H1 (cell line): ENCODE measurements at regions not wholly inside any gene's neighbourhood (a gene's known extent, or its start where the extent isn't known, plus 50 kb on each side); places are given as distances from the start of the nearest gene placed in this dataset.

Experiments
- CTCF ChIA-PET: fragments of 300-600 bp; sonication (Branson Sonifier 250); formaldehyde crosslinking; loops from one replicate; lab custom pipeline; 2021; ENCODE audit not compliant: partially characterized antibody; lab: Charles Lee
- POLR2A ChIA-PET: fragments of 300-600 bp; sonication (Branson Sonifier 250); formaldehyde crosslinking; loops from one replicate; lab custom pipeline; 2021; ENCODE audit warnings: inconsistent platforms; ENCODE audit not compliant: partially characterized antibody; lab: Charles Lee
- DNase-seq, 2 experiments: peaks; one replicate each; pipeline versions ENCODE4 v3.0.0 to v3.0.0-alpha.2; 2010 to 2022; ENCODE audit warnings: low spot score in 2 of 2, low read depth in 1 of 2, mixed read lengths in 1 of 2
- FAIRE-seq: peaks from 2 replicates; lab custom pipeline; 2011; peaks lifted over from hg19 to GRCh38; lab: Jason Lieb, UNC
- H2AFZ ChIP-seq: 2 replicates; pipeline ENCODE4 v1.8.1; 2012; ENCODE audit warnings: low read length, inconsistent platforms
- H2AK5ac ChIP-seq: 2 replicates; pipeline ENCODE4 v1.6.1; 2013; ENCODE audit warnings: low read depth, low read length
- H2BK120ac ChIP-seq: replicated peaks from 2 replicates; pipeline ENCODE3; 2013; ENCODE audit warnings: low read depth, low read length, inconsistent platforms
- H2BK12ac ChIP-seq: 2 replicates; pipeline ENCODE4 v1.6.1; 2013; ENCODE audit warnings: low read depth, low read length
- H2BK15ac ChIP-seq: 2 replicates; pipeline ENCODE4 v1.6.1; 2013; ENCODE audit warnings: low read length
- H2BK20ac ChIP-seq: 2 replicates; pipeline ENCODE4 v1.6.1; 2013; ENCODE audit warnings: low read length
- H2BK5ac ChIP-seq: 2 replicates; pipeline ENCODE4 v1.6.1; 2013; ENCODE audit warnings: low read depth, low read length
- H3K14ac ChIP-seq: 2 replicates; pipeline ENCODE4 v1.6.1; 2013; ENCODE audit warnings: inconsistent platforms; ENCODE audit not compliant: insufficient read length
- H3K18ac ChIP-seq: 2 replicates; pipeline ENCODE4 v1.6.1; 2013; ENCODE audit warnings: low read length; ENCODE audit errors: extremely low read depth
- H3K23ac ChIP-seq: 2 replicates; pipeline ENCODE4 v1.6.1; 2013; ENCODE audit warnings: inconsistent platforms; ENCODE audit not compliant: insufficient read length
- H3K23me2 ChIP-seq: 2 replicates; pipeline ENCODE4 v1.6.1; 2013; ENCODE audit warnings: low read depth, low read length
- H3K27ac ChIP-seq: 2 replicates; pipeline ENCODE4 v1.6.1; 2011; ENCODE audit warnings: low read depth, low read length, inconsistent platforms
- H3K27me3 ChIP-seq, 4 experiments: replicated peaks in 1 of 4; 1 replicate in 1 of 4; 2 replicates in 3 of 4; pipeline versions ENCODE4 v1.6.1 to v1.8.1; 2011 to 2013; ENCODE audit warnings: low read length in 3 of 4, mild to moderate bottlenecking in 3 of 4, inconsistent platforms in 2 of 4, mixed read lengths in 2 of 4, moderate library complexity in 1 of 4; ENCODE audit not compliant: control insufficient read depth in 3 of 4, insufficient read depth in 3 of 4; ENCODE audit errors: extremely low read depth in 1 of 4
- H3K36me3 ChIP-seq, 4 experiments: 2 replicates each; pipeline versions ENCODE4 v1.6.1 to v1.8.1; 2011 to 2013; ENCODE audit warnings: mild to moderate bottlenecking in 4 of 4, low read length in 3 of 4, moderate library complexity in 2 of 4, control low read depth in 1 of 4, inconsistent platforms in 1 of 4; ENCODE audit not compliant: insufficient read depth in 4 of 4, control insufficient read depth in 2 of 4
- H3K4ac ChIP-seq: replicated peaks from 2 replicates; pipeline ENCODE3; 2013; ENCODE audit warnings: low read length, low read depth, mixed read lengths, inconsistent platforms; ENCODE audit not compliant: insufficient read length
- H3K4me1 ChIP-seq, 4 experiments: replicated peaks in 1 of 4; 1 replicate in 1 of 4; 2 replicates in 3 of 4; pipeline versions ENCODE4 v1.6.1 to v1.8.1; 2011 to 2013; ENCODE audit warnings: low read length in 3 of 4, inconsistent platforms in 2 of 4, mixed read lengths in 1 of 4; ENCODE audit not compliant: insufficient read depth in 4 of 4, control insufficient read depth in 3 of 4
- H3K4me2 ChIP-seq, 2 experiments: 2 replicates each; pipeline versions ENCODE4 v1.6.1 to v1.8.1; 2011 to 2013; ENCODE audit warnings: low read depth in 2 of 2, low read length in 2 of 2, control low read depth in 1 of 2, inconsistent platforms in 1 of 2, mild to moderate bottlenecking in 1 of 2; ENCODE audit not compliant: insufficient read depth in 1 of 2
- H3K4me3 ChIP-seq, 4 experiments: fragments of 200-600, 300-600 bp in 1 of 4; sonication (generic), shearing (Covaris generic), sonication (Bioruptor Twin) in 1 of 4; 2 replicates each; pipeline versions ENCODE4 v1.5.1 to v1.8.1; 2011 to 2016; ENCODE audit warnings: low read length in 4 of 4, low read depth in 3 of 4, control low read depth in 2 of 4, inconsistent platforms in 2 of 4, mild to moderate bottlenecking in 2 of 4, mixed read lengths in 1 of 4, moderate library complexity in 1 of 4; ENCODE audit not compliant: insufficient read depth in 2 of 4; ENCODE audit errors: extremely low read depth in 1 of 4
- H3K56ac ChIP-seq: replicated peaks from 2 replicates; pipeline ENCODE3; 2013; ENCODE audit warnings: low read depth, mild to moderate bottlenecking, mixed read lengths, low read length, inconsistent platforms; ENCODE audit not compliant: insufficient read length
- H3K79me1 ChIP-seq: 2 replicates; pipeline ENCODE4 v1.6.1; 2013; ENCODE audit warnings: low read depth, low read length, control low read depth
- H3K79me2 ChIP-seq, 2 experiments: 2 replicates each; pipeline versions ENCODE4 v1.6.1 to v1.8.1; 2012 to 2013; ENCODE audit warnings: low read length in 2 of 2, mild to moderate bottlenecking in 2 of 2, inconsistent platforms in 1 of 2; ENCODE audit not compliant: insufficient read depth in 2 of 2, control insufficient read depth in 1 of 2
- H3K9ac ChIP-seq, 4 experiments: replicated peaks in 1 of 4; 1 replicate in 1 of 4; 2 replicates in 3 of 4; pipeline versions ENCODE4 v1.6.1 to v1.8.1; 2011 to 2013; ENCODE audit warnings: low read depth in 3 of 4, low read length in 3 of 4, control low read depth in 2 of 4, mild to moderate bottlenecking in 2 of 4, moderate library complexity in 2 of 4, inconsistent platforms in 1 of 4; ENCODE audit errors: extremely low read depth in 1 of 4
- H3K9me3 ChIP-seq, 2 experiments: 2 replicates each; pipeline versions ENCODE4 v1.6.1 to v1.8.1; 2012 to 2013; ENCODE audit warnings: mild to moderate bottlenecking in 2 of 2, moderate library complexity in 2 of 2, control low read depth in 1 of 2, inconsistent platforms in 1 of 2, low read depth in 1 of 2, low read length in 1 of 2, mixed read lengths in 1 of 2; ENCODE audit not compliant: insufficient read depth in 2 of 2
- H4K20me1 ChIP-seq, 2 experiments: replicated peaks in 1 of 2; 2 replicates each; pipeline versions ENCODE3 to v1.8.1; 2011 to 2013; ENCODE audit warnings: inconsistent platforms in 2 of 2, low read length in 2 of 2, mild to moderate bottlenecking in 1 of 2; ENCODE audit not compliant: insufficient read depth in 2 of 2, control insufficient read depth in 1 of 2
- H4K5ac ChIP-seq: 2 replicates; pipeline ENCODE4 v1.6.1; 2013; ENCODE audit warnings: low read length, low read depth, mixed read lengths, inconsistent platforms; ENCODE audit not compliant: insufficient read length
- H4K8ac ChIP-seq: 2 replicates; pipeline ENCODE4 v1.8.0; 2013; ENCODE audit warnings: mild to moderate bottlenecking, moderate library complexity, low read length, inconsistent platforms; ENCODE audit not compliant: insufficient read depth; ENCODE audit errors: extremely low read depth
- H4K91ac ChIP-seq: replicated peaks from 2 replicates; pipeline ENCODE3; 2013; ENCODE audit warnings: low read length, mixed read lengths, inconsistent platforms; ENCODE audit not compliant: insufficient read length
- CTBP2 ChIP-seq: IDR thresholded peaks from 2 replicates; pipeline ENCODE4 v1.7.0; 2011; ENCODE audit warnings: borderline replicate concordance, mild to moderate bottlenecking, moderate library complexity, mixed read lengths, low read length; ENCODE audit not compliant: insufficient read depth, insufficient read length
- EGR1 ChIP-seq: IDR thresholded peaks from 2 replicates; pipeline ENCODE4 v1.6.1; 2011; ENCODE audit warnings: low read depth, low read length, borderline replicate concordance
- FOSL1 ChIP-seq: IDR thresholded peaks from 2 replicates; pipeline ENCODE4 v1.6.1; 2011; ENCODE audit warnings: mild to moderate bottlenecking, low read depth, low read length, moderate library complexity; ENCODE audit not compliant: insufficient read depth
- GTF2F1 ChIP-seq: IDR thresholded peaks from 2 replicates; pipeline ENCODE4 v1.6.1; 2012; ENCODE audit warnings: low read depth, low read length, improper control_type of control experiment, borderline replicate concordance
- HDAC6 ChIP-seq: IDR thresholded peaks from one replicate; pipeline ENCODE4 v1.7.1; 2012; ENCODE audit warnings: low read depth, mild to moderate bottlenecking, inconsistent platforms, low read length, moderate library complexity
- JUND ChIP-seq: IDR thresholded peaks from 2 replicates; pipeline ENCODE4 v1.6.1; 2011; ENCODE audit warnings: mild to moderate bottlenecking, improper control_type of control experiment, low read length
- KDM1A ChIP-seq: fragments of 200-600, 300-600 bp; sonication (generic); IDR thresholded peaks from 2 replicates; pipeline ENCODE4 v1.7.1; 2016; ENCODE audit warnings: mild to moderate bottlenecking, low read length, borderline replicate concordance
- RAD21 ChIP-seq, 2 experiments: IDR thresholded peaks in 1 of 2; conservative IDR thresholded peaks in 1 of 2; 2 replicates each; pipeline ENCODE4 v1.6.1; 2011; ENCODE audit warnings: low read depth in 2 of 2, low read length in 2 of 2, improper control_type of control experiment in 1 of 2, inconsistent platforms in 1 of 2, mild to moderate bottlenecking in 1 of 2, moderate library complexity in 1 of 2
- RBBP5 ChIP-seq: IDR thresholded peaks from 2 replicates; pipeline ENCODE4 v1.7.1; 2012; ENCODE audit warnings: low read depth, mild to moderate bottlenecking, inconsistent platforms, low read length, moderate library complexity, borderline replicate concordance
- SIRT6 ChIP-seq: IDR thresholded peaks from one replicate; pipeline ENCODE4 v1.7.1; 2012; ENCODE audit warnings: low read length, inconsistent platforms
- SP1 ChIP-seq: IDR thresholded peaks from 2 replicates; pipeline ENCODE4 v1.6.1; 2011; ENCODE audit warnings: low read depth, low read length
- TAF7 ChIP-seq: optimal IDR thresholded peaks from 2 replicates; pipeline ENCODE3; 2011; ENCODE audit warnings: low read depth, mild to moderate bottlenecking, inconsistent platforms, low read length, moderate library complexity, borderline replicate concordance
- ZNF274 ChIP-seq: IDR thresholded peaks from 2 replicates; pipeline ENCODE4 v1.7.0; 2012; ENCODE audit warnings: low read length, borderline replicate concordance; ENCODE audit errors: extremely low read depth
- WGBS, 2 experiments: shearing (Covaris generic) in 1 of 2; methylation state at CpG; one replicate each; pipeline versions ENCODE4 v1.1.6 to v1.1.7; 2013 to 2015; ENCODE audit warnings: low lambda C conversion rate in 2 of 2, mixed read lengths in 2 of 2, inconsistent platforms in 1 of 2, low coverage in 1 of 2, missing lambda C conversion rate in 1 of 2; ENCODE audit not compliant: insufficient replicate concordance in 2 of 2, insufficient coverage in 1 of 2, insufficient read length in 1 of 2; ENCODE audit errors: extremely low coverage in 1 of 2, missing lambda C conversion rate in 1 of 2; 5-methylcytosine and 5-hydroxymethylcytosine counted together
- TF ChIP-seq, protein P1 (sequence below): IDR thresholded peaks from 2 replicates; pipeline ENCODE4 v1.6.1; 2012; ENCODE audit warnings: inconsistent platforms

- no peak overlapping the region for H3K27ac ChIP-seq
- H3K9ac ChIP-seq, result no peak overlapping the region
- peaks cover 0 to 2% (median 0%) of the 10 kb centered on the region in 4 experiments; a peak in 1 of 7 replicates for H3K4me1 ChIP-seq
- no peak overlapping the region for H2BK120ac ChIP-seq
- no peaks in the 10 kb centered on the region for H3K79me2 ChIP-seq
- no peaks in the 10 kb centered on the region for H3K27me3 ChIP-seq
- no peaks in the 10 kb centered on the region for H4K20me1 ChIP-seq
- H2BK15ac ChIP-seq, result no peak overlapping the region
- no peaks in the 10 kb centered on the region for H3K36me3 ChIP-seq
- no peak for FAIRE-seq
- H3K18ac ChIP-seq, result no peak overlapping the region
- H3K79me1 ChIP-seq, result no peaks in the 10 kb centered on the region
- 96 to 100% methylated on average over 1 to 5 of the region's 5 CpGs for WGBS, 2 experiments
- H2BK12ac ChIP-seq, result no peak overlapping the region
- H3K9me3 ChIP-seq, result no peaks in the 10 kb centered on the region
- no peaks in the 10 kb centered on the region for H3K23me2 ChIP-seq
- POLR2A ChIA-PET, result no interaction called here
- H3K23ac ChIP-seq, result no peak overlapping the region
- H4K5ac ChIP-seq, result no peak overlapping the region
- H2BK20ac ChIP-seq, result no peak overlapping the region
- H2AK5ac ChIP-seq, result no peak overlapping the region
- H2AFZ ChIP-seq, result peak overlapping the region; percentile 91
- H4K8ac ChIP-seq, result no peak overlapping the region
- no peak overlapping the region for H3K56ac ChIP-seq
- no peak overlapping the region for H3K14ac ChIP-seq
- no peak overlapping the region for H4K91ac ChIP-seq
- no peak overlapping the region for H2BK5ac ChIP-seq
- H3K4me3 ChIP-seq, result no peak overlapping the region
- no peak overlapping the region for H3K4ac ChIP-seq
- no peak overlapping the region for H3K4me2 ChIP-seq
- CTCF ChIA-PET, result no interaction called here
- no peak for DNase-seq
- TF ChIP-seq, protein P1, sequence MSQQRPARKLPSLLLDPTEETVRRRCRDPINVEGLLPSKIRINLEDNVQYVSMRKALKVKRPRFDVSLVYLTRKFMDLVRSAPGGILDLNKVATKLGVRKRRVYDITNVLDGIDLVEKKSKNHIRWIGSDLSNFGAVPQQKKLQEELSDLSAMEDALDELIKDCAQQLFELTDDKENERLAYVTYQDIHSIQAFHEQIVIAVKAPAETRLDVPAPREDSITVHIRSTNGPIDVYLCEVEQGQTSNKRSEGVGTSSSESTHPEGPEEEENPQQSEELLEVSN, result no peak
- TF ChIP-seq KDM1A (no peak), RAD21 (IDR thresholded peaks at IDR 0.05 in 1 of 2, conservative IDR thresholded peaks at IDR 0.05 in 1 of 2; ENCODE audit: low read depth in 2 of 2, low read length in 2 of 2) (no peak), RBBP5 (no peak), SIRT6 (no peak), EGR1 (no peak), GTF2F1 (no peak), TAF7 (no peak), HDAC6 (no peak), JUND (no peak), SP1 (no peak), CTBP2 (no peak), ZNF274 (no peak), FOSL1 (no peak)
Measured at GRCh38 chr6:139446138-139446715, 71.8 kb upstream of the CITED2 start.
